Gastroesophageal sphincter (tissue), 3 donors: ENCODE measurements at regions not wholly inside any gene's neighbourhood (a gene's known extent, or its start where the extent isn't known, plus 50 kb on each side); places are given as distances from the start of the nearest gene placed in this dataset.

ENCODE experiments used
- CTCF ChIP-seq, 4 experiments: fragments of 200-600 bp in 2 of 4; fragments of 450-650 bp in 2 of 4; sonication (generic) in 1 of 4; IDR thresholded peaks; one replicate each; pipeline ENCODE4 v1.5.1; 2017 to 2019; ENCODE audit warnings: antibody characterized with exemption in 4 of 4, mild to moderate bottlenecking in 2 of 4, moderate library complexity in 2 of 4
- EP300 ChIP-seq: sonication (generic); formaldehyde crosslinking; IDR thresholded peaks from one replicate; pipeline ENCODE4 v1.6.1; 2017; ENCODE audit warnings: antibody characterized with exemption, mild to moderate bottlenecking
- POLR2A ChIP-seq, 2 donors: fragments of 450-650 bp; IDR thresholded peaks; one replicate each; pipeline ENCODE4 v1.6.1; 2017; ENCODE audit warnings: antibody characterized with exemption in 2 of 2, mild to moderate bottlenecking in 2 of 2, moderate library complexity in 1 of 2
- POLR2AphosphoS5 ChIP-seq: sonication (generic); formaldehyde crosslinking; IDR thresholded peaks from one replicate; pipeline ENCODE4 v1.6.1; 2017; ENCODE audit warnings: antibody characterized with exemption

DNA sequence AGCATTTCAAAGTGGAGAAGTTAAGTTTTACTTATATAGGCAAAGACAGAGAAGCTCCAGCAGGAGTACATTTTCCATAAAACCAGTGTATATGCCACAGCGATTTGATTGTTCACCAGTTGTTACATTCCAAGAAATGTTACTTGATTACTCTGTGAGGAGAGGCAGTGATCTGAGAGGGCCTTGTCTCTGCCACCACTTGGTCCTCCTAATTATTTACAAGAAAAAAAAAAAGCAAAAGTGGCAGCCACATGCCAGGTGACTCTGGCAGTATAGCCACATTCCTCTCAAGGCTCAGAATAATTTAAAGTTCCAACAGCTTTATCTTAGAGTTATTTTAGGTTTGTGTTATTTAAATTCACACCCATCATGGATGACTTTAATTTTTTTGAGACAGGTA, 1077.8 kb downstream of the ZPLD1 start:
- TF ChIP-seq POLR2A (IDR thresholded peaks at IDR 0.05) (no peak), CTCF (IDR thresholded peaks at IDR 0.05) (no peak), EP300 (no peak), POLR2AphosphoS5 (no peak)
